ENCODE measurements at regions not wholly inside any gene's neighbourhood (a gene's known extent, or its start where the extent isn't known, plus 50 kb on each side); places are given as distances from the start of the nearest gene placed in this dataset.

- no TSS peak for BruUV-seq (replicated peaks)
- intact Hi-C loops (cut with micrococcal nuclease; ENCODE audit: unreplicated experiment), result no loop called here
Measured at GRCh38 chr5:33073881-33074327, 362.8 kb downstream of the NPR3 start.

More at GRCh38 chr5:33073881-33074327, 362.8 kb downstream of the NPR3 start:
- Histone ChIP-seq H3K4me1 (ENCODE audit: insufficient read depth, low read length) (no peaks in the 10 kb centered on the region), H4K20me1 (ENCODE audit: insufficient read depth, low read length) (no peaks in the 10 kb centered on the region; the same call in 1 of the 2 replicates), H3K79me2 (ENCODE audit: insufficient read depth, low read length) (no peaks in the 10 kb centered on the region), H3K9me3 (ENCODE audit: low read length) (no peaks in the 10 kb centered on the region), H3K4me3 (replicated peaks in 1 of 3; ENCODE audit: insufficient read depth in 1 of 3, low read depth in 2 of 3, low read length in 3 of 3) (no peak overlapping the region), H3K4me2 (ENCODE audit: low read depth, low read length) (no peak overlapping the region), H3K27me3 (ENCODE audit: control insufficient read depth in 1 of 2, insufficient read depth in 2 of 2, low read length in 2 of 2) (no peaks in the 10 kb centered on the region), H3K36me3 (replicated peaks in 1 of 2; ENCODE audit: control insufficient read depth in 1 of 2, insufficient read depth in 2 of 2, low read length in 2 of 2) (no peaks in the 10 kb centered on the region), H3K9ac (ENCODE audit: insufficient read depth, low read depth, low read length) (no peak overlapping the region), H3K27ac (ENCODE audit: extremely low read length, insufficient read depth, low read length) (no peak overlapping the region), H2AFZ (ENCODE audit: low read length) (no peak overlapping the region)
- ChIA-PET CTCF (ENCODE audit: low intra/inter-chr PET ratio, low total read pairs) (no interaction called here), POLR2A (no interaction called here)
- in situ Hi-C loops (cut with HindIII; ENCODE audit: extremely low pct_ligation_motif_present, low pct_unique_long_range_greater_than_20kb), result no loop called here
- TF ChIP-seq ZSCAN20 (CRISPR knock-in tag; IDR thresholded peaks at IDR 0.05; ENCODE audit: borderline replicate concordance), result no peak
- no peak for TF ChIP-seq PRMT3 (CRISPR knock-in tag; IDR thresholded peaks at IDR 0.05; ENCODE audit: borderline replicate concordance, low read depth)
- no peak for TF ChIP-seq SMAD3 (CRISPR knock-in tag; IDR thresholded peaks at IDR 0.05)
- TF ChIP-seq ZC3H4 (CRISPR knock-in tag; IDR thresholded peaks at IDR 0.05; ENCODE audit: borderline replicate concordance), result no peak
- TF ChIP-seq ATF1 (CRISPR knock-in tag; IDR thresholded peaks at IDR 0.05), result no peak
- no peak for TF ChIP-seq PATZ1 (CRISPR knock-in tag; IDR thresholded peaks at IDR 0.05)
- TF ChIP-seq CENPBD1 (CRISPR knock-in tag; IDR thresholded peaks at IDR 0.05; ENCODE audit: borderline replicate concordance, low read depth), result no peak
- no peak for ATAC-seq
- no peak for FAIRE-seq
- WGBS (ENCODE audit: low lambda C conversion rate), result 4% methylated on average over 3 of the region's 3 CpGs
- DNase-seq (ENCODE audit: low spot score), result no peak
